ENCODE measurements at regions not wholly inside any gene's neighbourhood (a gene's known extent, or its start where the extent isn't known, plus 50 kb on each side); places are given as distances from the start of the nearest gene placed in this dataset.
"Not testable (repeated sequence)": the region's sequence is repeated elsewhere in the genome, so short reads cannot be mapped to it uniquely, and the experiment has no call there.

- no peak for ATAC-seq
- no peak for DNase-seq
- Histone ChIP-seq H3K4me3 (no peak overlapping the region), H3K9me3 (no peaks in the 10 kb centered on the region), H3K27me3 (no peaks in the 10 kb centered on the region), H3K27ac (no peak overlapping the region), H3K36me3 (no peaks in the 10 kb centered on the region), H3K4me1 (no peaks in the 10 kb centered on the region)
- no peak for TF ChIP-seq POLR2A (IDR thresholded peaks at IDR 0.05)
- TF ChIP-seq, protein P1, sequence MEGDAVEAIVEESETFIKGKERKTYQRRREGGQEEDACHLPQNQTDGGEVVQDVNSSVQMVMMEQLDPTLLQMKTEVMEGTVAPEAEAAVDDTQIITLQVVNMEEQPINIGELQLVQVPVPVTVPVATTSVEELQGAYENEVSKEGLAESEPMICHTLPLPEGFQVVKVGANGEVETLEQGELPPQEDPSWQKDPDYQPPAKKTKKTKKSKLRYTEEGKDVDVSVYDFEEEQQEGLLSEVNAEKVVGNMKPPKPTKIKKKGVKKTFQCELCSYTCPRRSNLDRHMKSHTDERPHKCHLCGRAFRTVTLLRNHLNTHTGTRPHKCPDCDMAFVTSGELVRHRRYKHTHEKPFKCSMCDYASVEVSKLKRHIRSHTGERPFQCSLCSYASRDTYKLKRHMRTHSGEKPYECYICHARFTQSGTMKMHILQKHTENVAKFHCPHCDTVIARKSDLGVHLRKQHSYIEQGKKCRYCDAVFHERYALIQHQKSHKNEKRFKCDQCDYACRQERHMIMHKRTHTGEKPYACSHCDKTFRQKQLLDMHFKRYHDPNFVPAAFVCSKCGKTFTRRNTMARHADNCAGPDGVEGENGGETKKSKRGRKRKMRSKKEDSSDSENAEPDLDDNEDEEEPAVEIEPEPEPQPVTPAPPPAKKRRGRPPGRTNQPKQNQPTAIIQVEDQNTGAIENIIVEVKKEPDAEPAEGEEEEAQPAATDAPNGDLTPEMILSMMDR (IDR thresholded peaks at IDR 0.05 in 4 of 5, conservative IDR thresholded peaks at IDR 0.05 in 1 of 5): no peak
- intact Hi-C loops (cut with DNase I; ENCODE audit: low total_unique reads): no loop called here
- in situ Hi-C loops (cut with MboI; ENCODE audit: low sequenced_read_pairs in 4 of 4): loop anchor here in 1 of 4 donors (10.0 kb wide), 1 partner anchor 129 kb away; no protein-coding TSS in a partner anchor
Observed at GRCh38 chr11:13216019-13216710, 61.4 kb upstream of the BMAL1 start.

GRCh38 chr11:13216711-13217075 lies 60.9 kb upstream of the BMAL1 start:
- TF ChIP-seq POLR2A (IDR thresholded peaks at IDR 0.05): no peak
- TF ChIP-seq, protein P1 (IDR thresholded peaks at IDR 0.05 in 4 of 5, conservative IDR thresholded peaks at IDR 0.05 in 1 of 5): no peak
- Histone ChIP-seq H3K36me3 (no peaks in the 10 kb centered on the region), H3K4me3 (no peak overlapping the region), H3K4me1 (no peaks in the 10 kb centered on the region), H3K9me3 (no peaks in the 10 kb centered on the region), H3K27ac (no peak overlapping the region), H3K27me3 (no peaks in the 10 kb centered on the region)
- DNase-seq (no peak), ATAC-seq (no peak)
- intact Hi-C loops (cut with DNase I; ENCODE audit: low total_unique reads) (no loop called here), in situ Hi-C loops (cut with MboI; ENCODE audit: low sequenced_read_pairs in 4 of 4) (loop anchor here in 1 of 4 donors (10.0 kb wide), 1 partner anchor 128 kb away; no protein-coding TSS in a partner anchor)

- in situ Hi-C loops (cut with MboI; ENCODE audit: low sequenced_read_pairs in 4 of 4): loop anchor here in 1 of 4 donors (10.0 kb wide), 1 partner anchor 126 kb away; no protein-coding TSS in a partner anchor
Observed at GRCh38 chr11:13218685-13219084, 58.9 kb upstream of the BMAL1 start.

DNA sequence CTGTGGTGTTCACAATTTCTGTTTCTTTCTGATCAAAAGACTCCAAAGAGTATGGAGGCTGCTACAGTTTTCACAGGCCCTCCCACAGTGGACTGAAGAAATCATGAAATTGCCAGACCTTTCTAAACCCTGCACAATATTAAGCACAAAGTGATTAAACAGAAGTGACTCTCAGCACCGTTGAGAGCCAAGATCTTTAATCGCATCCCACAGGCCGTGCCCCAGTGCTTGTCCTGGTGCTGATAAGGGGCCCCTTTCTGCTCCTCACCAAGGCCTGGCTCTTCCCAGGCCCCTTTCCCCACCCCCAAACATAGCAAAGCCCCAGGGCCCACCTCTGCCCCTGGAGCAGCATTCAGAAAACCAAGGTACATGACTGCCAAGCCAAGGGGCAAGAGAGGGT lies 57.4 kb upstream of the BMAL1 start:
- no peak for DNase-seq
- ATAC-seq: no peak
- Histone ChIP-seq H3K27me3 (no peaks in the 10 kb centered on the region), H3K36me3 (no peaks in the 10 kb centered on the region), H3K9me3 (no peaks in the 10 kb centered on the region), H3K4me3 (no peak overlapping the region), H3K27ac (no peak overlapping the region), H3K4me1 (no peaks in the 10 kb centered on the region)
- TF ChIP-seq, protein P1 (IDR thresholded peaks at IDR 0.05 in 4 of 5, conservative IDR thresholded peaks at IDR 0.05 in 1 of 5): no peak
- no peak for TF ChIP-seq POLR2A (IDR thresholded peaks at IDR 0.05)
- in situ Hi-C loops (cut with MboI; ENCODE audit: low sequenced_read_pairs in 4 of 4): loop anchor here in 1 of 4 donors (10.0 kb wide), 1 partner anchor 135 kb away; no protein-coding TSS in a partner anchor
- intact Hi-C loops (cut with DNase I; ENCODE audit: low total_unique reads): no loop called here

More at GRCh38 chr11:13218685-13219084, 58.9 kb upstream of the BMAL1 start:
- ATAC-seq; H3K27ac ChIP-seq; DNase-seq; H3K9me3 ChIP-seq; H3K36me3 ChIP-seq; H3K27me3 ChIP-seq; intact Hi-C loops (cut with DNase I; ENCODE audit: low total_unique reads); H3K4me3 ChIP-seq; H3K4me1 ChIP-seq: not testable (repeated sequence)

DNA sequence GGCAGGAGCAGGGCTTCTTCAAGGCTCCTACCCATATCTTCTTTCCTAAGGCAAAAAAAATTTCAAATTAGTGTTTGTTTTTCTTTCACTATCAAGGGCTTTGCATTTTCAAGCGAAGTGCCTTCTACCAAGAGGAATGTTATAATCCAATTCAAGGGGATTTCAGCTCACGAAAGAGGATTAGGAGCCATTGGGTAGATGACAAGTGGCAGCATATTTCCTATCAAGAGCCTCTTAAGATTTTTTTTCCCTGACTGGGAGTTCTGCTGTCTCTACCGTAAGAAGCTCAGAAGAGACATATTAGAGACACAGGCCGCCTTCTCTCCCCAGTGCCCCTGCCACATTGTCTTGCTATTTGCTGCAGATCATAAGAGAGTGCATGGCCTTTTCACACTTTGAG lies 55.9 kb upstream of the BMAL1 start:
- intact Hi-C loops (cut with DNase I; ENCODE audit: low total_unique reads): no loop called here
- no peak for TF ChIP-seq POLR2A (IDR thresholded peaks at IDR 0.05)
- TF ChIP-seq, protein P1 (IDR thresholded peaks at IDR 0.05 in 4 of 5, conservative IDR thresholded peaks at IDR 0.05 in 1 of 5): no peak

More for the DNA sequence above, 55.9 kb upstream of the BMAL1 start:
- Histone ChIP-seq H3K27me3 (no peaks in the 10 kb centered on the region), H3K27ac (no peak overlapping the region), H3K36me3 (no peaks in the 10 kb centered on the region), H3K9me3 (no peaks in the 10 kb centered on the region), H3K4me3 (no peak overlapping the region), H3K4me1 (no peaks in the 10 kb centered on the region)
- ATAC-seq (no peak), DNase-seq (no peak)
- in situ Hi-C loops (cut with MboI; ENCODE audit: low sequenced_read_pairs in 4 of 4): loop anchor here in 1 of 4 donors (10.0 kb wide), 1 partner anchor 133 kb away; no protein-coding TSS in a partner anchor
